Loucy (cell line): ENCODE measurements at regions not wholly inside any gene's neighbourhood (a gene's known extent, or its start where the extent isn't known, plus 50 kb on each side); places are given as distances from the start of the nearest gene placed in this dataset.

Source experiments
- H2AFZ ChIP-seq: fragments of 200-600 bp; sonication (generic); 2 replicates; pipeline ENCODE4 v1.6.0; 2016; ENCODE audit warnings: antibody characterized with exemption, mild to moderate bottlenecking, low read length, moderate library complexity
- H3F3A ChIP-seq: fragments of 200-600 bp; 2 replicates; pipeline ENCODE4 v1.6.0; 2016; ENCODE audit warnings: antibody characterized with exemption, low read depth, mild to moderate bottlenecking
- H3K27me3 ChIP-seq: fragments of 200-600 bp; sonication (generic); 2 replicates; pipeline ENCODE4 v1.6.1; 2014; ENCODE audit warnings: low read length, mild to moderate bottlenecking; ENCODE audit not compliant: insufficient read depth, poor library complexity, severe bottlenecking
- H3K36me3 ChIP-seq: fragments of 200-600 bp; sonication (generic); 2 replicates; pipeline ENCODE4 v1.6.1; 2016; ENCODE audit warnings: low read length; ENCODE audit not compliant: insufficient read depth
- H3K4me1 ChIP-seq: fragments of 200-600 bp; sonication (generic); 2 replicates; pipeline ENCODE4 v1.5.1; 2014; ENCODE audit warnings: low read length, mild to moderate bottlenecking; ENCODE audit not compliant: insufficient read depth, poor library complexity, severe bottlenecking
- H3K4me2 ChIP-seq: fragments of 200-600 bp; sonication (generic); 2 replicates; pipeline ENCODE4 v1.6.0; 2014; ENCODE audit warnings: antibody characterized with exemption, low read length, low read depth, mild to moderate bottlenecking; ENCODE audit not compliant: poor library complexity, severe bottlenecking
- H3K4me3 ChIP-seq: fragments of 200-600 bp; sonication (generic); 2 replicates; pipeline ENCODE4 v1.5.1; 2014; ENCODE audit warnings: low read length, mild to moderate bottlenecking, mixed read lengths; ENCODE audit not compliant: poor library complexity, severe bottlenecking
- H3K79me2 ChIP-seq: fragments of 200-600 bp; sonication (generic); 2 replicates; pipeline ENCODE4 v1.6.1; 2014; ENCODE audit warnings: low read length; ENCODE audit not compliant: insufficient read depth
- H3K9ac ChIP-seq: fragments of 200-600 bp; sonication (generic); 2 replicates; pipeline ENCODE4 v1.6.0; 2014; ENCODE audit warnings: mild to moderate bottlenecking, low read depth, low read length, moderate library complexity; ENCODE audit not compliant: poor library complexity, severe bottlenecking
- H3K9me2 ChIP-seq: fragments of 200-600 bp; sonication (generic); replicated peaks from 2 replicates; pipeline ENCODE4 v1.6.1; 2016; ENCODE audit warnings: low read depth, low read length, mixed read lengths
- H3K9me3 ChIP-seq: fragments of 200-600 bp; sonication (generic); 2 replicates; pipeline ENCODE4 v1.6.1; 2014; ENCODE audit warnings: mild to moderate bottlenecking, antibody characterized with exemption, low read length, low read depth; ENCODE audit not compliant: insufficient read depth
- H4K20me1 ChIP-seq: fragments of 200-600 bp; sonication (generic); 2 replicates; pipeline ENCODE4 v1.6.0; 2014; ENCODE audit warnings: antibody characterized with exemption, low read length, mild to moderate bottlenecking; ENCODE audit not compliant: insufficient read depth, poor library complexity, severe bottlenecking
- EZH2phosphoT487 ChIP-seq: fragments of 200-600 bp; IDR thresholded peaks from 2 replicates; pipeline ENCODE4 v1.6.1; 2018; ENCODE audit warnings: antibody characterized with exemption, mild to moderate bottlenecking, moderate library complexity, borderline replicate concordance
- TF ChIP-seq, protein P1 (sequence below): fragments of 200-600 bp; sonication (generic); conservative IDR thresholded peaks from 2 replicates; pipeline ENCODE4 v1.5.1; 2014; ENCODE audit warnings: mild to moderate bottlenecking, antibody characterized with exemption, low read length

DNA sequence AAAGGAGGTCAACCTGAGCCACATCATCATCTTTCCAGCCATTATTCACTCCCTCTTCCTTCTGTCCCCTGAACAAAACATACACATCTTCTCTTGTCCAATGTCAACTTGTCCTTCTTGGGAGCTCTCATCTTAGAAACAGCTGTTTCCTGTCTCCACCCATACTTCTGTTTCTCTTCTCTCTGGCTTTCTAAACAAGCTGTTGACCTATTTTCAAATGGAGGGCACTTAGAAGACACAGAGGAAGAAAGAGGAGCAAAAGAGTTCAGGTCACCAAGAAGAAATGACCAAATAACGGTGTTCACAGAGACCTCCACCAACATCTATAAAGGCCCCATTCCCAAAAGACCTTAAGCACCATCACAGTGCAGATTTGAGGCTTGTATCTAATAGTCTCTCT, 355.9 kb upstream of the HNRNPA3 start:
- Histone ChIP-seq H3K36me3 (no peaks in the 10 kb centered on the region), H4K20me1 (no peaks in the 10 kb centered on the region), H3K27me3 (no peaks in the 10 kb centered on the region), H2AFZ (peak overlapping the region; percentile 17; the same call in 1 of the 2 replicates), H3K9me2 (no peaks in the 10 kb centered on the region), H3K4me1 (peaks cover 55% of the 10 kb centered on the region), H3K4me3 (peak overlapping the region; percentile 3), H3F3A (no peaks in the 10 kb centered on the region), H3K79me2 (no peaks in the 10 kb centered on the region), H3K9ac (no peak overlapping the region), H3K9me3 (no peaks in the 10 kb centered on the region), H3K4me2 (peak overlapping the region; percentile 44)
- TF ChIP-seq EZH2phosphoT487 = no peak
- TF ChIP-seq, protein P1, sequence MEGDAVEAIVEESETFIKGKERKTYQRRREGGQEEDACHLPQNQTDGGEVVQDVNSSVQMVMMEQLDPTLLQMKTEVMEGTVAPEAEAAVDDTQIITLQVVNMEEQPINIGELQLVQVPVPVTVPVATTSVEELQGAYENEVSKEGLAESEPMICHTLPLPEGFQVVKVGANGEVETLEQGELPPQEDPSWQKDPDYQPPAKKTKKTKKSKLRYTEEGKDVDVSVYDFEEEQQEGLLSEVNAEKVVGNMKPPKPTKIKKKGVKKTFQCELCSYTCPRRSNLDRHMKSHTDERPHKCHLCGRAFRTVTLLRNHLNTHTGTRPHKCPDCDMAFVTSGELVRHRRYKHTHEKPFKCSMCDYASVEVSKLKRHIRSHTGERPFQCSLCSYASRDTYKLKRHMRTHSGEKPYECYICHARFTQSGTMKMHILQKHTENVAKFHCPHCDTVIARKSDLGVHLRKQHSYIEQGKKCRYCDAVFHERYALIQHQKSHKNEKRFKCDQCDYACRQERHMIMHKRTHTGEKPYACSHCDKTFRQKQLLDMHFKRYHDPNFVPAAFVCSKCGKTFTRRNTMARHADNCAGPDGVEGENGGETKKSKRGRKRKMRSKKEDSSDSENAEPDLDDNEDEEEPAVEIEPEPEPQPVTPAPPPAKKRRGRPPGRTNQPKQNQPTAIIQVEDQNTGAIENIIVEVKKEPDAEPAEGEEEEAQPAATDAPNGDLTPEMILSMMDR = no peak

DNA sequence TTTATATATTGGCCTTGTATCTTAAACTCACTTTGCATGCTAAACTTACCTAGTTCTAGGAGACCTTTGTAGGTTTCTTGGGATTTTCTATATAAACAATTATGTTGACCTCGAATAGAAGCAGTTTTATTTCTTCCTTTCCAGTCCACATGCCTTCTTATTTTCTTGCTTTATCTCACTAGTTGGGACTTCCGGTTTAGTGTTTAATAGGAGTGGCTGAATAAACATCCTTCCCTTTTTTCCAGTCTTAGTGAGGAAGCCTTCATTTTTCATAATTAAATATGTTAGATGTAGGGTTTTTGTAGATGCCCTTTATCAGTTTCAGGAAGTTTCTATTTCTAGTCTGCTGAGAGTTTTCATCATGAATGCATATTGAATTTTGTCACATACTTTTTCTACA, 347.3 kb upstream of the HNRNPA3 start:
- H3K9ac ChIP-seq = no peak overlapping the region
- H3K4me3 ChIP-seq = peak overlapping the region; percentile 24
- H3K9me3 ChIP-seq = 0 out of 2 replicates have a peak, but pooled peaks cover 2% of the 10 kb centered on the region
- H3K4me2 ChIP-seq = peak overlapping the region; percentile 51
- no peaks in the 10 kb centered on the region for H3K79me2 ChIP-seq
- no peaks in the 10 kb centered on the region for H3K27me3 ChIP-seq
- TF ChIP-seq, protein P1 = no peak
- no peak for TF ChIP-seq EZH2phosphoT487
- H3K4me1 ChIP-seq = peaks cover 29% of the 10 kb centered on the region
- H3K9me2 ChIP-seq = no peaks in the 10 kb centered on the region
- H4K20me1 ChIP-seq = no peaks in the 10 kb centered on the region
- no peak overlapping the region for H2AFZ ChIP-seq
- H3F3A ChIP-seq = peaks cover 4% of the 10 kb centered on the region; the same call in 1 of the 2 replicates
- no peaks in the 10 kb centered on the region for H3K36me3 ChIP-seq

DNA sequence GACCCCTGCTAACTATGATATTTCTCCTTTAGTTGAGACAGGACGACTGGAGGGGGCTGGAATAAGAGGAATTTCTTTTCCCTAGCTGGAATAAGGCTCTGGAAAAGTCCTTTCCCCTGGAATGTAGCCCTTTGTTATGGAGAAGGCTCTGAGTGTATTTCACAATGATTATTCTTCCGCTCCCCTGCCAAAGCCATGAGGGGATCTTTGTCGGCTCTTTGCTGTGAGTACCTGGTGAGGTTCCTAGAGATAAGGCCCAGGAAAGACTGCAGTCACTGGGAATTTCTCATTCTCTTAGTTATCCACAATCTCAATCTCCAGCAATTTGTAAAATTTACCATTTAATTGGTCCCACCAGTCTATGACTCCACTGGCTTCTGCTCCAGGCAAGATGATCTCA, 340.2 kb upstream of the HNRNPA3 start:
- Histone ChIP-seq H3K4me1 (peaks cover 4% of the 10 kb centered on the region), H3K4me2 (no peak overlapping the region), H3K9me2 (no peaks in the 10 kb centered on the region), H3K79me2 (no peaks in the 10 kb centered on the region), H4K20me1 (no peaks in the 10 kb centered on the region), H3K9me3 (peaks cover 25% of the 10 kb centered on the region; the same call in 1 of the 2 replicates), H3K4me3 (no peak overlapping the region), H3K27me3 (no peaks in the 10 kb centered on the region), H3F3A (no peaks in the 10 kb centered on the region), H3K36me3 (no peaks in the 10 kb centered on the region), H3K9ac (no peak overlapping the region), H2AFZ (no peak overlapping the region)
- TF ChIP-seq, protein P1 = no peak
- no peak for TF ChIP-seq EZH2phosphoT487
